HCT116 (cell line): ENCODE measurements at regions not wholly inside any gene's neighbourhood (a gene's known extent, or its start where the extent isn't known, plus 50 kb on each side); places are given as distances from the start of the nearest gene placed in this dataset.

Experiments used
- ATAC-seq: fragments of 200-7000 bp; cut with Tn5 transposase; 2 replicates; pipeline ENCODE4 v1.9.1; 2020; ENCODE audit warnings: mild to moderate bottlenecking, moderate library complexity
- BruUV-seq: library from RNA; stranded (reverse); fragments of 400-500 nt; replicated peaks from 2 replicates; lab custom pipeline; 2021; lab: Mats Ljungman, UMichigan
- CTCF ChIA-PET: fragments of 300-600 bp; sonication (Branson Sonifier 250); formaldehyde crosslinking; loops from one replicate; lab custom pipeline; 2021; ENCODE audit warnings: antibody characterized with exemption; lab: Charles Lee
- POLR2A ChIA-PET: fragments of 300-600, 350-600 bp; sonication (Branson Sonifier 250); formaldehyde crosslinking; loops from one replicate; lab custom pipeline; 2021; ENCODE audit warnings: antibody characterized with exemption; lab: Charles Lee
- RAD21 ChIA-PET, 2 experiments: fragments of 300-600 bp; sonication (Branson Sonifier 250); formaldehyde crosslinking; loops; one replicate each; lab custom pipeline; 2023; ENCODE audit warnings: low total read pairs in 2 of 2; ENCODE audit not compliant: uncharacterized antibody in 2 of 2, unreplicated experiment in 2 of 2, low non-redundant PET in 1 of 2; lab: Charles Lee
- DNase-seq: peaks from one replicate; pipeline ENCODE4 v3.0.0-alpha.2; 2010; ENCODE audit warnings: low read depth, low spot score
- H2AFZ ChIP-seq: fragments of 200-600 bp; shearing (Covaris generic), sonication (generic); 2 replicates; pipeline ENCODE4 v1.6.1; 2017; ENCODE audit warnings: low read depth, mixed run types, mixed read lengths, antibody characterized with exemption, low read length; ENCODE audit not compliant: poor library complexity, severe bottlenecking
- H3K27ac ChIP-seq: 2 replicates; pipeline ENCODE4 v1.5.1; 2012; ENCODE audit warnings: low read depth, low read length
- H3K27me3 ChIP-seq: fragments of 200-600 bp; sonication (generic); 2 replicates; pipeline ENCODE4 v1.6.1; 2016; ENCODE audit warnings: mixed run types, low read length, mixed read lengths; ENCODE audit not compliant: insufficient read depth
- H3K36me3 ChIP-seq, 2 experiments: fragments of 200-500 bp in 1 of 2; fragments of 200-600 bp in 1 of 2; sonication (Bioruptor generic) in 1 of 2; sonication (generic) in 1 of 2; 2 replicates each; pipeline versions ENCODE4 v1.5.1 to v1.6.1; 2014 to 2016; ENCODE audit warnings: low read length in 2 of 2, inconsistent platforms in 1 of 2, mixed read lengths in 1 of 2, mixed run types in 1 of 2; ENCODE audit not compliant: insufficient read depth in 2 of 2, control insufficient read depth in 1 of 2
- H3K4me1 ChIP-seq, 2 experiments: fragments of 200-600 bp in 1 of 2; sonication (generic) in 1 of 2; 2 replicates each; pipeline versions ENCODE4 v1.5.1 to v1.6.1; 2012 to 2017; ENCODE audit warnings: low read length in 2 of 2, inconsistent platforms in 1 of 2, mild to moderate bottlenecking in 1 of 2, mixed read lengths in 1 of 2, mixed run types in 1 of 2, moderate library complexity in 1 of 2; ENCODE audit not compliant: insufficient read depth in 2 of 2, control insufficient read depth in 1 of 2
- H3K4me2 ChIP-seq: fragments of 200-600 bp; sonication (generic); 2 replicates; pipeline ENCODE4 v1.6.1; 2017; ENCODE audit warnings: mixed run types, low read length, mixed read lengths
- H3K4me3 ChIP-seq, 2 experiments: fragments of 200-600 bp in 1 of 2; sonication (generic) in 1 of 2; replicated peaks in 1 of 2; 2 replicates each; pipeline ENCODE4 v1.5.1; 2011 to 2016; ENCODE audit warnings: low read length in 2 of 2, control low read depth in 1 of 2, low read depth in 1 of 2, mild to moderate bottlenecking in 1 of 2, mixed read lengths in 1 of 2, mixed run types in 1 of 2
- H3K79me2 ChIP-seq: fragments of 200-600 bp; sonication (generic); 2 replicates; pipeline ENCODE4 v1.6.1; 2017; ENCODE audit warnings: mild to moderate bottlenecking, mixed run types, low read length, moderate library complexity, mixed read lengths; ENCODE audit not compliant: insufficient read depth
- H3K9ac ChIP-seq: fragments of 200-600 bp; sonication (generic); 2 replicates; pipeline ENCODE4 v1.6.1; 2016; ENCODE audit warnings: low read length, mixed read lengths
- H3K9me2 ChIP-seq: fragments of 200-600 bp; sonication (generic), shearing (Covaris generic); 2 replicates; pipeline ENCODE4 v1.6.1; 2017; ENCODE audit warnings: mixed run types, mild to moderate bottlenecking, moderate library complexity; ENCODE audit not compliant: insufficient read depth
- H3K9me3 ChIP-seq, 2 experiments: fragments of 200-500 bp in 1 of 2; fragments of 200-600 bp in 1 of 2; sonication (Bioruptor generic) in 1 of 2; sonication (generic) in 1 of 2; 2 replicates each; pipeline ENCODE4 v1.6.1; 2014 to 2017; ENCODE audit warnings: low read length in 2 of 2, mixed read lengths in 2 of 2, inconsistent platforms in 1 of 2, low read depth in 1 of 2, mild to moderate bottlenecking in 1 of 2, mixed run types in 1 of 2, moderate library complexity in 1 of 2; ENCODE audit not compliant: control insufficient read depth in 1 of 2, insufficient read depth in 1 of 2
- H4K20me1 ChIP-seq: fragments of 200-600 bp; sonication (generic), shearing (Covaris generic); 2 replicates; pipeline ENCODE4 v1.6.1; 2017; ENCODE audit warnings: mixed run types, mild to moderate bottlenecking, moderate library complexity; ENCODE audit not compliant: insufficient read depth
- EGR1 ChIP-seq: IDR thresholded peaks from 2 replicates; pipeline ENCODE4 v1.6.1; 2012; ENCODE audit warnings: low read depth
- EZH2 ChIP-seq: fragments of 200-600 bp; sonication (generic); IDR thresholded peaks from 2 replicates; pipeline ENCODE4 v1.6.1; 2017; ENCODE audit warnings: antibody characterized with exemption, mixed run types
- EZH2phosphoT487 ChIP-seq: fragments of 200-600 bp; IDR thresholded peaks from 2 replicates; pipeline ENCODE4 v1.6.1; 2018; ENCODE audit warnings: antibody characterized with exemption, borderline replicate concordance
- FOSL1 ChIP-seq: IDR thresholded peaks from 2 replicates; pipeline ENCODE4 v1.6.1; 2012; ENCODE audit warnings: low read depth
- JUND ChIP-seq: IDR thresholded peaks from 2 replicates; pipeline ENCODE4 v1.6.1; 2012
- POLR2A ChIP-seq: IDR thresholded peaks from 2 replicates; pipeline ENCODE4 v1.7.0; 2011; ENCODE audit warnings: borderline replicate concordance; ENCODE audit not compliant: insufficient read depth, insufficient read length; ENCODE audit errors: extremely low read depth
- POLR2AphosphoS5 ChIP-seq: IDR thresholded peaks from 2 replicates; pipeline ENCODE4 v1.6.1; 2011; ENCODE audit warnings: mild to moderate bottlenecking, low read depth, low read length, moderate library complexity
- RAD21 ChIP-seq: IDR thresholded peaks from 2 replicates; pipeline ENCODE4 v1.6.1; 2012; ENCODE audit warnings: low read depth, mild to moderate bottlenecking
- SIN3A ChIP-seq: IDR thresholded peaks from 2 replicates; pipeline ENCODE4 v1.6.1; 2012; ENCODE audit warnings: low read depth
- SRF ChIP-seq: IDR thresholded peaks from 2 replicates; pipeline ENCODE4 v1.6.1; 2012; ENCODE audit warnings: low read depth
- YY1 ChIP-seq: IDR thresholded peaks from 2 replicates; pipeline ENCODE4 v1.6.1; 2011; ENCODE audit warnings: low read length, low read depth, moderate library complexity, mild to moderate bottlenecking; ENCODE audit not compliant: insufficient replicate concordance; ENCODE audit errors: extremely low read depth
- ZFX ChIP-seq: fragments of 450-650 bp; IDR thresholded peaks from 2 replicates; pipeline ENCODE4 v1.6.1; 2017
- ZNF274 ChIP-seq: fragments of 200-500 bp; sonication (Bioruptor generic); IDR thresholded peaks from 2 replicates; pipeline ENCODE4 v1.6.1; 2014; ENCODE audit warnings: mild to moderate bottlenecking, low read depth, low read length, inconsistent platforms
- intact Hi-C: fragments of 100-400 bp; cut with micrococcal nuclease; formaldehyde crosslinking; loops from 2 replicates; pipeline ENCODE4 v1.10.0; 2022
- TF ChIP-seq, protein P1 (sequence below): IDR thresholded peaks from 2 replicates; pipeline ENCODE4 v1.6.1; 2012; ENCODE audit warnings: low read depth
- TF ChIP-seq, protein P2 (sequence below), 3 experiments: fragments of 200-600 bp in 1 of 3; sonication (generic) in 1 of 3; IDR thresholded peaks in 2 of 3; conservative IDR thresholded peaks in 1 of 3; 2 replicates each; pipeline ENCODE4 v1.5.1; 2012 to 2017; ENCODE audit warnings: low read depth in 2 of 3, low read length in 2 of 3, antibody characterized with exemption in 1 of 3, borderline replicate concordance in 1 of 3, control low read depth in 1 of 3, mild to moderate bottlenecking in 1 of 3, mixed read lengths in 1 of 3, mixed run types in 1 of 3, moderate library complexity in 1 of 3; ENCODE audit not compliant: insufficient read depth in 1 of 3
- TF ChIP-seq, protein P3 (sequence below): IDR thresholded peaks from 2 replicates; pipeline ENCODE4 v1.6.1; 2012
- TF ChIP-seq, protein P4 (sequence below): IDR thresholded peaks from 2 replicates; pipeline ENCODE4 v1.6.1; 2012

DNA sequence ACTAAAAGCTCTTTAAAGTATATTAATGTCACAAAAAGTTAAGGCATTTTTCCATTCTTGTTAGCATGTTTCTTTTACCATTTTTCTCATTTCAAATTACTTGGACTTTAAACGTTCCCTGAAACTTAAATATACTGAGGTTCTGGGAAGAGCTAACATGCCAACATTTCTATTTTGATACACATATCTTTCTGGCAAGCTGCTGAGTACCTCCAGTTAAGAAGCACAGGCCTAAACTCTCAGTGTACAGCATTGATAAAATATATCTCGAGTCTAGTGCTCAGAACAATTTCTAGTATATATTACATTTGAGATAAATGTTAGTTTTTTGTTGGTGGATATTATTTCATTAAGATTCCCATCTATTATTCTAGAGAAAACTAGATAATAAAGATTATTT is 612.9 kb upstream of the KCND2 start:
- no peak overlapping the region for H3K9ac ChIP-seq
- no peak overlapping the region for H3K4me3 ChIP-seq
- no peaks in the 10 kb centered on the region for H4K20me1 ChIP-seq
- H3K4me1 ChIP-seq = peaks cover 0 to 6% of the 10 kb centered on the region in 2 experiments; a peak in 1 of 4 replicates
- BruUV-seq = no TSS peak
- H2AFZ ChIP-seq = no peak overlapping the region
- H3K9me2 ChIP-seq = 0 out of 2 replicates have a peak, but pooled peaks cover 5% of the 10 kb centered on the region
- TF ChIP-seq POLR2AphosphoS5 (no peak), JUND (no peak), EZH2 (no peak), POLR2A (no peak), ZFX (no peak), FOSL1 (no peak), YY1 (no peak), EZH2phosphoT487 (no peak), SIN3A (no peak), EGR1 (no peak), SRF (no peak), RAD21 (no peak), ZNF274 (no peak)
- TF ChIP-seq, protein P1, sequence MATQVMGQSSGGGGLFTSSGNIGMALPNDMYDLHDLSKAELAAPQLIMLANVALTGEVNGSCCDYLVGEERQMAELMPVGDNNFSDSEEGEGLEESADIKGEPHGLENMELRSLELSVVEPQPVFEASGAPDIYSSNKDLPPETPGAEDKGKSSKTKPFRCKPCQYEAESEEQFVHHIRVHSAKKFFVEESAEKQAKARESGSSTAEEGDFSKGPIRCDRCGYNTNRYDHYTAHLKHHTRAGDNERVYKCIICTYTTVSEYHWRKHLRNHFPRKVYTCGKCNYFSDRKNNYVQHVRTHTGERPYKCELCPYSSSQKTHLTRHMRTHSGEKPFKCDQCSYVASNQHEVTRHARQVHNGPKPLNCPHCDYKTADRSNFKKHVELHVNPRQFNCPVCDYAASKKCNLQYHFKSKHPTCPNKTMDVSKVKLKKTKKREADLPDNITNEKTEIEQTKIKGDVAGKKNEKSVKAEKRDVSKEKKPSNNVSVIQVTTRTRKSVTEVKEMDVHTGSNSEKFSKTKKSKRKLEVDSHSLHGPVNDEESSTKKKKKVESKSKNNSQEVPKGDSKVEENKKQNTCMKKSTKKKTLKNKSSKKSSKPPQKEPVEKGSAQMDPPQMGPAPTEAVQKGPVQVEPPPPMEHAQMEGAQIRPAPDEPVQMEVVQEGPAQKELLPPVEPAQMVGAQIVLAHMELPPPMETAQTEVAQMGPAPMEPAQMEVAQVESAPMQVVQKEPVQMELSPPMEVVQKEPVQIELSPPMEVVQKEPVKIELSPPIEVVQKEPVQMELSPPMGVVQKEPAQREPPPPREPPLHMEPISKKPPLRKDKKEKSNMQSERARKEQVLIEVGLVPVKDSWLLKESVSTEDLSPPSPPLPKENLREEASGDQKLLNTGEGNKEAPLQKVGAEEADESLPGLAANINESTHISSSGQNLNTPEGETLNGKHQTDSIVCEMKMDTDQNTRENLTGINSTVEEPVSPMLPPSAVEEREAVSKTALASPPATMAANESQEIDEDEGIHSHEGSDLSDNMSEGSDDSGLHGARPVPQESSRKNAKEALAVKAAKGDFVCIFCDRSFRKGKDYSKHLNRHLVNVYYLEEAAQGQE = no peak
- TF ChIP-seq, protein P2, sequence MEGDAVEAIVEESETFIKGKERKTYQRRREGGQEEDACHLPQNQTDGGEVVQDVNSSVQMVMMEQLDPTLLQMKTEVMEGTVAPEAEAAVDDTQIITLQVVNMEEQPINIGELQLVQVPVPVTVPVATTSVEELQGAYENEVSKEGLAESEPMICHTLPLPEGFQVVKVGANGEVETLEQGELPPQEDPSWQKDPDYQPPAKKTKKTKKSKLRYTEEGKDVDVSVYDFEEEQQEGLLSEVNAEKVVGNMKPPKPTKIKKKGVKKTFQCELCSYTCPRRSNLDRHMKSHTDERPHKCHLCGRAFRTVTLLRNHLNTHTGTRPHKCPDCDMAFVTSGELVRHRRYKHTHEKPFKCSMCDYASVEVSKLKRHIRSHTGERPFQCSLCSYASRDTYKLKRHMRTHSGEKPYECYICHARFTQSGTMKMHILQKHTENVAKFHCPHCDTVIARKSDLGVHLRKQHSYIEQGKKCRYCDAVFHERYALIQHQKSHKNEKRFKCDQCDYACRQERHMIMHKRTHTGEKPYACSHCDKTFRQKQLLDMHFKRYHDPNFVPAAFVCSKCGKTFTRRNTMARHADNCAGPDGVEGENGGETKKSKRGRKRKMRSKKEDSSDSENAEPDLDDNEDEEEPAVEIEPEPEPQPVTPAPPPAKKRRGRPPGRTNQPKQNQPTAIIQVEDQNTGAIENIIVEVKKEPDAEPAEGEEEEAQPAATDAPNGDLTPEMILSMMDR (IDR thresholded peaks at IDR 0.05 in 2 of 3, conservative IDR thresholded peaks at IDR 0.05 in 1 of 3; ENCODE audit: borderline replicate concordance in 1 of 3, insufficient read depth in 1 of 3, low read depth in 2 of 3, low read length in 2 of 3) = no peak
- TF ChIP-seq, protein P3, sequence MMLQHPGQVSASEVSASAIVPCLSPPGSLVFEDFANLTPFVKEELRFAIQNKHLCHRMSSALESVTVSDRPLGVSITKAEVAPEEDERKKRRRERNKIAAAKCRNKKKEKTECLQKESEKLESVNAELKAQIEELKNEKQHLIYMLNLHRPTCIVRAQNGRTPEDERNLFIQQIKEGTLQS = no peak
- TF ChIP-seq, protein P4, sequence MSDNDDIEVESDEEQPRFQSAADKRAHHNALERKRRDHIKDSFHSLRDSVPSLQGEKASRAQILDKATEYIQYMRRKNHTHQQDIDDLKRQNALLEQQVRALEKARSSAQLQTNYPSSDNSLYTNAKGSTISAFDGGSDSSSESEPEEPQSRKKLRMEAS = no peak
- H3K27ac ChIP-seq = no peak overlapping the region
- no peaks in the 10 kb centered on the region for H3K79me2 ChIP-seq
- DNase-seq (no peak), ATAC-seq (no peak)
- H3K9me3 ChIP-seq = no peaks in the 10 kb centered on the region
- RAD21 ChIA-PET = no interaction called here
- H3K27me3 ChIP-seq = no peaks in the 10 kb centered on the region
- CTCF ChIA-PET = no interaction called here
- intact Hi-C loops = no loop called here
- H3K36me3 ChIP-seq = no peaks in the 10 kb centered on the region
- POLR2A ChIA-PET = no interaction called here
- H3K4me2 ChIP-seq = no peak overlapping the region
